ENCODE measurements at regions not wholly inside any gene's neighbourhood (a gene's known extent, or its start where the extent isn't known, plus 50 kb on each side); places are given as distances from the start of the nearest gene placed in this dataset.

GRCh38 chr5:28214292-28214691, 1175.9 kb upstream of the CDH9 start:
- no peak for DNase-seq

- DNase-seq: no peak
Observed at GRCh38 chr5:28208356-28208755, 1170.0 kb upstream of the CDH9 start.

GRCh38 chr5:28190011-28190410, 1151.6 kb upstream of the CDH9 start:
- no peak for DNase-seq

GRCh38 chr5:28174691-28175090, 1136.3 kb upstream of the CDH9 start:
- DNase-seq: no peak

GRCh38 chr5:28165096-28165495, 1126.7 kb upstream of the CDH9 start:
- no peak for DNase-seq

- DNase-seq: no peak
Observed at GRCh38 chr5:28164568-28164967, 1126.2 kb upstream of the CDH9 start.

- DNase-seq: no peak
Observed at GRCh38 chr5:28156981-28157380, 1118.6 kb upstream of the CDH9 start.

- DNase-seq: no peak
Observed at GRCh38 chr5:28143519-28143918, 1105.1 kb upstream of the CDH9 start.

- DNase-seq: no peak
Observed at GRCh38 chr5:28132151-28132550, 1093.8 kb upstream of the CDH9 start.

- DNase-seq: no peak
Observed at GRCh38 chr5:28117691-28118090, 1079.3 kb upstream of the CDH9 start.

- DNase-seq: no peak
Observed at GRCh38 chr5:28117273-28117672, 1078.9 kb upstream of the CDH9 start.

- no peak for DNase-seq
Observed at GRCh38 chr5:28110781-28111180, 1072.4 kb upstream of the CDH9 start.

- no peak for DNase-seq
Observed at GRCh38 chr5:28104080-28104479, 1065.7 kb upstream of the CDH9 start.

- DNase-seq: no peak
Observed at GRCh38 chr5:28084069-28084468, 1045.7 kb upstream of the CDH9 start.

GRCh38 chr5:28082610-28083009, 1044.2 kb upstream of the CDH9 start:
- no peak for DNase-seq

GRCh38 chr5:28077291-28078240, 1039.2 kb upstream of the CDH9 start:
- no peak for DNase-seq

GRCh38 chr5:28066856-28067255, 1028.5 kb upstream of the CDH9 start:
- no peak for DNase-seq

- DNase-seq: no peak
Observed at GRCh38 chr5:28065656-28066055, 1027.3 kb upstream of the CDH9 start.

GRCh38 chr5:28046596-28046995, 1008.2 kb upstream of the CDH9 start:
- DNase-seq: no peak

GRCh38 chr5:28027851-28028250, 989.5 kb upstream of the CDH9 start:
- DNase-seq: no peak

- DNase-seq: no peak
Observed at GRCh38 chr5:28017178-28017577, 978.8 kb upstream of the CDH9 start.

- no peak for DNase-seq
Observed at GRCh38 chr5:28014779-28015178, 976.4 kb upstream of the CDH9 start.

- no peak for DNase-seq
Observed at GRCh38 chr5:28012538-28012937, 974.2 kb upstream of the CDH9 start.

GRCh38 chr5:28009576-28009975, 971.2 kb upstream of the CDH9 start:
- DNase-seq: no peak

- DNase-seq: no peak
Observed at GRCh38 chr5:27996665-27997064, 958.3 kb upstream of the CDH9 start.

Data from eye (tissue), 1 donor.